B cell (primary cell): ENCODE measurements at regions not wholly inside any gene's neighbourhood (a gene's known extent, or its start where the extent isn't known, plus 50 kb on each side); places are given as distances from the start of the nearest gene placed in this dataset.

Experiments used
- ATAC-seq: fragments of 200-7000 bp; cut with Tn5 transposase; one replicate; pipeline ENCODE4 v1.10.0; 2021; ENCODE audit warnings: low read depth, mild to moderate bottlenecking, moderate number of reproducible peaks, moderate library complexity
- CTCF ChIA-PET: fragments of 350-600 bp; sonication (Branson Sonifier 250); formaldehyde crosslinking; loops from one replicate; lab custom pipeline; 2021; ENCODE audit warnings: antibody characterized with exemption, inconsistent platforms; lab: Charles Lee
- POLR2A ChIA-PET: fragments of 350-600 bp; sonication (Branson Sonifier 250); formaldehyde crosslinking; loops from one replicate; lab custom pipeline; 2021; ENCODE audit warnings: antibody characterized with exemption; lab: Charles Lee
- DNase-seq: peaks from one replicate; pipeline ENCODE4 v3.0.0; 2013
- H2AFZ ChIP-seq: 2 replicates; pipeline ENCODE4 v1.6.1; 2012; ENCODE audit warnings: mild to moderate bottlenecking, low read depth, low read length; ENCODE audit not compliant: insufficient read depth, poor library complexity, severe bottlenecking
- H3K27ac ChIP-seq, 2 donors: 1 replicate in 1 of 2; 2 replicates in 1 of 2; pipeline ENCODE4 v1.5.1; 2012 to 2013; ENCODE audit warnings: low read length in 2 of 2, mild to moderate bottlenecking in 2 of 2, moderate library complexity in 1 of 2
- H3K27me3 ChIP-seq, 4 experiments: fragments of 200-600 bp in 1 of 4; sonication (generic) in 1 of 4; replicated peaks in 1 of 4; 1 replicate in 2 of 4; 2 replicates in 2 of 4; pipeline versions ENCODE4 v1.6.1 to v1.7.0; 2013 to 2016; ENCODE audit warnings: low read length in 3 of 4, mild to moderate bottlenecking in 2 of 4, mixed read lengths in 1 of 4, moderate library complexity in 1 of 4; ENCODE audit not compliant: insufficient read depth in 4 of 4, control insufficient read depth in 3 of 4; ENCODE audit errors: control extremely low read depth in 1 of 4
- H3K36me3 ChIP-seq, 2 experiments: replicated peaks in 1 of 2; 1 replicate in 1 of 2; 2 replicates in 1 of 2; pipeline versions ENCODE4 v1.6.1 to v1.7.1; 2013; ENCODE audit warnings: low read length in 1 of 2; ENCODE audit not compliant: insufficient read depth in 2 of 2, control insufficient read depth in 1 of 2; ENCODE audit errors: control extremely low read depth in 1 of 2, extremely low read depth in 1 of 2
- H3K4me1 ChIP-seq, 2 donors: fragments of 200-600 bp in 1 of 2; sonication (generic) in 1 of 2; 1 replicate in 1 of 2; 2 replicates in 1 of 2; pipeline versions ENCODE4 v1.5.1 to v1.6.1; 2013 to 2017; ENCODE audit warnings: low read length in 2 of 2; ENCODE audit not compliant: control insufficient read depth in 2 of 2, insufficient read depth in 2 of 2
- H3K4me2 ChIP-seq: replicated peaks from 2 replicates; pipeline ENCODE3; 2012; ENCODE audit warnings: mild to moderate bottlenecking, low read depth, low read length; ENCODE audit not compliant: poor library complexity, severe bottlenecking
- H3K4me3 ChIP-seq, 5 experiments: fragments of 200-600 bp in 1 of 5; sonication (generic) in 1 of 5; 1 replicate in 3 of 5; 2 replicates in 2 of 5; pipeline versions ENCODE4 v1.5.1 to v1.7.0; 2011 to 2016; ENCODE audit warnings: low read length in 4 of 5, mild to moderate bottlenecking in 4 of 5, low read depth in 2 of 5, control low read depth in 1 of 5, moderate library complexity in 1 of 5; ENCODE audit not compliant: insufficient read depth in 1 of 5; ENCODE audit errors: control extremely low read depth in 1 of 5, extremely low read depth in 1 of 5
- H3K79me2 ChIP-seq: fragments of 200-600 bp; sonication (generic); one replicate; pipeline ENCODE4 v1.6.0; 2016; ENCODE audit warnings: low read length; ENCODE audit not compliant: control insufficient read depth, insufficient read depth
- H3K9ac ChIP-seq: fragments of 200-600 bp; sonication (generic); 2 replicates; pipeline ENCODE4 v1.6.1; 2017; ENCODE audit warnings: mild to moderate bottlenecking, low read length, moderate library complexity
- H3K9me3 ChIP-seq, 3 donors: one replicate each; pipeline versions ENCODE4 v1.6.1 to v1.7.1; 2013; ENCODE audit warnings: low read length in 2 of 3; ENCODE audit not compliant: control insufficient read depth in 2 of 3, insufficient read depth in 1 of 3; ENCODE audit errors: control extremely low read depth in 1 of 3
- H4K20me1 ChIP-seq: 2 replicates; pipeline ENCODE4 v1.6.0; 2012; ENCODE audit warnings: mild to moderate bottlenecking, low read length; ENCODE audit not compliant: insufficient read depth, control insufficient read depth, poor library complexity, severe bottlenecking
- H3K27ac Mint-ChIP-seq: one replicate; pipeline ENCODE4 v1.8.0; 2021; ENCODE audit warnings: mixed read lengths
- H3K27me3 Mint-ChIP-seq: one replicate; pipeline ENCODE4 v1.8.0; 2021; ENCODE audit warnings: mixed read lengths
- H3K4me1 Mint-ChIP-seq: one replicate; pipeline ENCODE4 v1.8.0; 2021; ENCODE audit warnings: mixed read lengths
- H3K4me3 Mint-ChIP-seq: one replicate; pipeline ENCODE4 v1.8.0; 2021; ENCODE audit warnings: mixed read lengths
- H3K9me3 Mint-ChIP-seq: one replicate; pipeline ENCODE4 v1.8.0; 2022; ENCODE audit warnings: mixed read lengths; ENCODE audit not compliant: insufficient read depth
- CTCF ChIP-seq: fragments of 200-600 bp; IDR thresholded peaks from one replicate; pipeline ENCODE4 v1.8.0; 2022; ENCODE audit warnings: antibody characterized with exemption, mild to moderate bottlenecking
- EZH2 ChIP-seq: IDR thresholded peaks from 2 replicates; pipeline ENCODE4 v1.6.1; 2012; ENCODE audit warnings: borderline replicate concordance, low read depth, mild to moderate bottlenecking, moderate library complexity, low read length; ENCODE audit not compliant: insufficient read depth, poor library complexity, severe bottlenecking
- WGBS: methylation state at CpG from one replicate; pipeline ENCODE4 v1.1.5; 2013; ENCODE audit warnings: missing lambda C conversion rate; ENCODE audit not compliant: insufficient coverage; 5-methylcytosine and 5-hydroxymethylcytosine counted together
- intact Hi-C: fragments of 100-400 bp; cut with micrococcal nuclease; formaldehyde crosslinking; loops from one replicate; pipeline ENCODE4 v1.10.0; 2022

- CTCF ChIA-PET = no interaction called here
- H3K4me1 Mint-ChIP-seq = no peaks in the 10 kb centered on the region
- no peak overlapping the region for H3K27ac Mint-ChIP-seq
- H3K27me3 Mint-ChIP-seq = no peaks in the 10 kb centered on the region
- no peaks in the 10 kb centered on the region for H3K9me3 ChIP-seq
- H3K4me3 ChIP-seq = no peak overlapping the region
- no peaks in the 10 kb centered on the region for H3K27me3 ChIP-seq
- DNase-seq = peak; percentile 5
- WGBS = 73% methylated on average over 5 of the region's 8 CpGs
- H2AFZ ChIP-seq = no peak overlapping the region
- TF ChIP-seq EZH2 (no peak), CTCF (no peak)
- no peaks in the 10 kb centered on the region for H3K9me3 Mint-ChIP-seq
- no peaks in the 10 kb centered on the region for H3K79me2 ChIP-seq
- ATAC-seq = no peak
- POLR2A ChIA-PET = no interaction called here
- no peak overlapping the region for H3K27ac ChIP-seq
- no peaks in the 10 kb centered on the region for H3K36me3 ChIP-seq
- H3K4me2 ChIP-seq = no peak overlapping the region
- no peak overlapping the region for H3K9ac ChIP-seq
- intact Hi-C loops = no loop called here
- no peak overlapping the region for H3K4me3 Mint-ChIP-seq
- no peaks in the 10 kb centered on the region for H3K4me1 ChIP-seq
- H4K20me1 ChIP-seq = no peaks in the 10 kb centered on the region
Measured at GRCh38 chr1:195195423-195196057, 1412.7 kb downstream of the KCNT2 start.

- POLR2A ChIA-PET = no interaction called here
- no peak for TF ChIP-seq EZH2
- no peak for TF ChIP-seq CTCF
- CTCF ChIA-PET = no interaction called here
- Histone ChIP-seq H3K79me2 (no peaks in the 10 kb centered on the region), H3K4me1 (no peaks in the 10 kb centered on the region), H3K36me3 (no peaks in the 10 kb centered on the region), H4K20me1 (no peaks in the 10 kb centered on the region), H3K9ac (no peak overlapping the region), H3K9me3 (no peaks in the 10 kb centered on the region), H3K27me3 (no peaks in the 10 kb centered on the region), H3K27ac (no peak overlapping the region), H2AFZ (no peak overlapping the region), H3K4me3 (no peak overlapping the region), H3K4me2 (no peak overlapping the region)
- DNase-seq (no peak), ATAC-seq (no peak)
- no peaks in the 10 kb centered on the region for H3K9me3 Mint-ChIP-seq
- no peaks in the 10 kb centered on the region for H3K4me1 Mint-ChIP-seq
- no peak overlapping the region for H3K4me3 Mint-ChIP-seq
- no peak overlapping the region for H3K27ac Mint-ChIP-seq
- WGBS = no CpG with 5 or more reads among the region's 3 CpGs
- intact Hi-C loops = no loop called here
- H3K27me3 Mint-ChIP-seq = no peaks in the 10 kb centered on the region
Measured at GRCh38 chr1:195193134-195193533, 1415.1 kb downstream of the KCNT2 start.
